Astrocyte of the cerebellum (primary cell): ENCODE measurements at regions not wholly inside any gene's neighbourhood (a gene's known extent, or its start where the extent isn't known, plus 50 kb on each side); places are given as distances from the start of the nearest gene placed in this dataset.

ENCODE experiments used
- DNase-seq: peaks from one replicate; pipeline ENCODE4 v3.0.0-alpha.2; 2011; ENCODE audit warnings: low read depth
- H3K4me3 ChIP-seq: 2 replicates; pipeline ENCODE4 v1.5.1; 2011; ENCODE audit warnings: mild to moderate bottlenecking, low read depth, low read length, moderate library complexity
- in situ Hi-C: cut with HindIII; loops from 2 replicates; pipeline ENCODE4 v1.10.0; 2017; ENCODE audit warnings: low sequenced_read_pairs
- TF ChIP-seq, protein P1 (sequence below): IDR thresholded peaks from 2 replicates; pipeline ENCODE4 v1.5.1; 2012; ENCODE audit warnings: low read length, low read depth, moderate library complexity, mild to moderate bottlenecking; ENCODE audit errors: missing control alignments

DNA sequence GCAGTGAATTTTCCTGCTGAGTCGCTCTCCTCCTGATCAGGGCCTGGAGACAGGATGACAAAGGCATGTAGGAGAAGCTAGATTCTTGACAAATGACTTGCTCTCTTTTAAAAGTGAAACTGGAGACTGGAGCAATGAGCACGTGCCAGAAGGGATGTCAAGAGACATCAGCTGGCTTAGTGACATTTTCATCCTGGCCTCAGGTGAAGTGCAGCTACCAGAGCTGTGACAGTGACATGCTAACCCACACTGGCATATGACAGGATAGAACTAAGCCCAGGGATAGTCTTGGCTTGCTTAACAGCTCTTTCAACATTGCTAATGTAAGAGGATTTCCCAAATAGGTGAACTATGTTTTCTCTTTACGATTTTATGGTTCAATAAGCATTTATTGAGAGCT is 757.5 kb upstream of the DDX18 start:
- DNase-seq, result no peak
- in situ Hi-C loops, result no loop called here
- TF ChIP-seq, protein P1, sequence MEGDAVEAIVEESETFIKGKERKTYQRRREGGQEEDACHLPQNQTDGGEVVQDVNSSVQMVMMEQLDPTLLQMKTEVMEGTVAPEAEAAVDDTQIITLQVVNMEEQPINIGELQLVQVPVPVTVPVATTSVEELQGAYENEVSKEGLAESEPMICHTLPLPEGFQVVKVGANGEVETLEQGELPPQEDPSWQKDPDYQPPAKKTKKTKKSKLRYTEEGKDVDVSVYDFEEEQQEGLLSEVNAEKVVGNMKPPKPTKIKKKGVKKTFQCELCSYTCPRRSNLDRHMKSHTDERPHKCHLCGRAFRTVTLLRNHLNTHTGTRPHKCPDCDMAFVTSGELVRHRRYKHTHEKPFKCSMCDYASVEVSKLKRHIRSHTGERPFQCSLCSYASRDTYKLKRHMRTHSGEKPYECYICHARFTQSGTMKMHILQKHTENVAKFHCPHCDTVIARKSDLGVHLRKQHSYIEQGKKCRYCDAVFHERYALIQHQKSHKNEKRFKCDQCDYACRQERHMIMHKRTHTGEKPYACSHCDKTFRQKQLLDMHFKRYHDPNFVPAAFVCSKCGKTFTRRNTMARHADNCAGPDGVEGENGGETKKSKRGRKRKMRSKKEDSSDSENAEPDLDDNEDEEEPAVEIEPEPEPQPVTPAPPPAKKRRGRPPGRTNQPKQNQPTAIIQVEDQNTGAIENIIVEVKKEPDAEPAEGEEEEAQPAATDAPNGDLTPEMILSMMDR, result no peak
- H3K4me3 ChIP-seq, result no peak overlapping the region

DNA sequence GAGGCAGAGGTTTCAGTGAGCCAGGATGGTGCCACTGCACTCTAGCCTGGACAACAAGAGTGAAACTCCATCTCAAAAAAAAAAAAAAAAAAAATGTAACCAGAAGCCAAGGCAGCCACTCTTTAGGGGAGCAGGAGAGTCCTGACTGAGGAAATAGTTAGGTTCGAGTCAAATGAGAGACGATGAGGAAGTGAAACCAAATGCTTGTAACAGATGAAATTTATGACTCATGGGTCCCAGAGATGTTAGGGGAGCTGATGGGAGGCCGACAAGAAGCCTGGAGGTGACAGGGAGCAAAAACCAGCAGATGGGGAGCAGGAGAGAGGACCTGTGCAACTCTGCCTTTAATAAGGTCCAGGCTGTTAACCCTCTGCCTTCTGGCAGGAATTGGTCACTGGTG is 756.1 kb upstream of the DDX18 start:
- H3K4me3 ChIP-seq, result no peak overlapping the region
- in situ Hi-C loops, result no loop called here
- TF ChIP-seq, protein P1, result no peak
- no peak for DNase-seq

DNA sequence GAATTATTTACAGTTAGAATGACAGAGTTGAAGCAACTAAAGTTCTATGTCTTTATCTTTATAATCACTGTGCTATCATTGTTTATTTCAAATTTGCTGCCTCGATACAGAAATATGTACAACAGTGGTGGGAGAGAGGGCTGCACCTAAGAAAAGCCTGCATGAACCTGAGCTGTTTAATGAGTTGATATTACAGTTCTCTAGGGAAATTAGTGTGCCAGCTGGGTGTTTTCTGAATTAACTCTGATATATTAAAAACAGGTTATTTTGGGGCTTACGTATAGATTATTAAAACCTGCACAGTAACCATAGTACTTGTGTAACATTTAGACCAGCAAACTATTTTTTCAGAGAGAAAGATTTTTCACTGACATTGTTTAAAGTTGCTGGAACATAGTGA is 750.5 kb upstream of the DDX18 start:
- no peak for DNase-seq
- in situ Hi-C loops, result no loop called here
- TF ChIP-seq, protein P1, result no peak

DNA sequence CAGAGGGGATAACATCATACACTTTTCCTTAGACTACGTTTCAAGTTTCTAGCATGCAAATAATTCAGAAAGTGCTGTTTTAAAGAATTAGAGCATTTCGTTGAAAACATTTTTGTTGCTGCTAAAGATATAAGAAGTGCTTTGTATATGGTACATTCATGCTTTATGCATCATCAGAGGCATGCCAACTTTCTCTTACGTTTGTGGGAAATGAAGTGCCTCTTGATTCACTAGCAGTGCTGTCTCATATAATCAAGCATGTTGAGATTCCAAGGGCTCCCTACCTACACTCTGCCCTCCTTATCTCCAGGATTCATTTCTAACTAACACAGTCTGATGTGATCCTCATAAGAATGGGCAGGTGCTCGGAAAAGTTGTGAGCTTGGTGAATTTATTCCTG is 748.6 kb upstream of the DDX18 start:
- in situ Hi-C loops, result no loop called here
- TF ChIP-seq, protein P1, result no peak
- H3K4me3 ChIP-seq, result no peak overlapping the region
- no peak for DNase-seq

More for the DNA sequence above, 750.5 kb upstream of the DDX18 start:
- no peak overlapping the region for H3K4me3 ChIP-seq

DNA sequence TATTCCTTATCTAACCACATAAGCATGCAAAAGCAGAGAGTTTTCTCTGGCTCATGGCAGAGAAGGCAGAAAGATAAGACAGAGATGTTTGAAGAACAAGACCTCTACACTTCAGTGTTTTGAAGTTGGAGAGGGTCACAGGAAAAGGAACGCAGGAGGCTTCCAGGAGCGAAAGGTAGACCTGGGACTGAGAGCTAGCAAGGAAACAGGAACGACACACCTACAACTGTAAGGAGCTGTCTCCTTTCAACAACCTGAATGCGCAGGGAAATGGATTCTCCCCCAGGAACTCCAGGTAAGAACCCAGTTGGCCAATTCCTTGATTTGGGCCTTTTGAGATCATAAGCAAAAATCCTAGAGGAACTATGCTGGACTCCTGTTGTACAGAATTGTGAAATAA is 746.6 kb upstream of the DDX18 start:
- TF ChIP-seq, protein P1, result no peak
- no peak for DNase-seq
- in situ Hi-C loops, result no loop called here

DNA sequence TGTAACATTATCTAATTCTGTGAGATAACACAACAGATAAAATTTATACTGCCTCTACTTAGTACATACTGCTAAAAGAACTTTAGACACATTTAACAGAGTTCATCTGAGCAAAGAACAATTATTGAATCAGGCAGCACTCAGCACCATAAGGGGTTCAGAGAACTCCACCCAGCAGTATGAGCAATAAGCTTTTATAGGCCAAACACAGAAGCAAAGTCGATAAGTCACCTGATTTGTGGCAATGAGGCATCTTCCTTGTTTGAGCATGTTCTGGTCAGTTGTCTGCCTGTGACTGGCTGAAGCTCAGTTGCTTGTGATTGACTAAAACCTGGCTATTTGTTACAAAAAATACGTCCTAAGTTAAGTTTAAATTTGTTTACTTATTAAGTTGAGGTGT is 746.1 kb upstream of the DDX18 start:
- in situ Hi-C loops, result no loop called here
- no peak overlapping the region for H3K4me3 ChIP-seq
- DNase-seq, result no peak
- TF ChIP-seq, protein P1, result no peak

More for the DNA sequence above, 746.6 kb upstream of the DDX18 start:
- H3K4me3 ChIP-seq, result no peak overlapping the region
